ENCODE measurements at regions not wholly inside any gene's neighbourhood (a gene's known extent, or its start where the extent isn't known, plus 50 kb on each side); places are given as distances from the start of the nearest gene placed in this dataset.

DNA sequence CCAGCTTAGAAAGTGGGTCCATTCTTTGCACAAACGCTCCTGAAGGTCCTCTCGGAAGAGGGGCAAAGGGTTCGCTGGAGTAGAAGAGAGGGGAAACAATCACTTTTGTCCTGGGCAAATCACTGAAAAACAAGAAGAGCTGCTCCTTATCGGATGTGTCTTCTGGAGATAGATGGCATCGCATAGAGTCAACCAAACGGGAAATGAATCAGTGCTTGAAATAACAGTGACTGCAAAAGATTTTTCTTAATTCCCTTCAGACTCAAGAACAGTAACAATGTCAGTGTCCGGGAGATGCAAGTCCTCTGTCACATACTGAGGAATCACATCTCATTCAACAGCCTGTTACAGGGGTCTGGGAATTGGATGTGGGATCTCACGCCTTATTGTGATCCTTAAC is 78.8 kb upstream of the PCSK6 start:
- ATAC-seq (ENCODE audit: insufficient read depth, low FRiP score) (no peak), DNase-seq (no peak)
- Histone ChIP-seq H3K9me3 (ENCODE audit: control insufficient read depth in 4 of 4, insufficient read depth in 3 of 4, low read length in 3 of 4) (no peaks in the 10 kb centered on the region), H3K9ac (ENCODE audit: insufficient read depth in 1 of 2, low read length in 2 of 2) (no peak overlapping the region), H3K27me3 (ENCODE audit: control insufficient read depth in 3 of 3, insufficient read depth in 3 of 3, low read length in 2 of 3) (no peaks in the 10 kb centered on the region), H3K36me3 (ENCODE audit: control insufficient read depth in 4 of 4, insufficient read depth in 4 of 4, low read length in 4 of 4) (no peaks in the 10 kb centered on the region), H3K27ac (ENCODE audit: low read depth in 1 of 2, low read length in 1 of 2) (no peak overlapping the region), H3K4me3 (no peak overlapping the region), H3K4me1 (ENCODE audit: control insufficient read depth in 5 of 5, insufficient read depth in 5 of 5, low read length in 5 of 5) (no peaks in the 10 kb centered on the region)
- WGBS, 2 donors: 75 to 84% methylated on average over 8 of the region's 8 CpGs
- TF ChIP-seq CTCF (IDR thresholded peaks at IDR 0.05; ENCODE audit: control extremely low read depth, extremely low read depth): no peak

GRCh38 chr15:101566748-101567488 is 77.4 kb upstream of the PCSK6 start:
- Histone ChIP-seq H3K4me3 (no peak overlapping the region), H3K27ac (ENCODE audit: low read depth in 1 of 2, low read length in 1 of 2) (no peak overlapping the region), H3K9ac (ENCODE audit: insufficient read depth in 1 of 2, low read length in 2 of 2) (no peak overlapping the region), H3K27me3 (ENCODE audit: control insufficient read depth in 3 of 3, insufficient read depth in 3 of 3, low read length in 2 of 3) (no peaks in the 10 kb centered on the region), H3K36me3 (ENCODE audit: control insufficient read depth in 4 of 4, insufficient read depth in 4 of 4, low read length in 4 of 4) (no peaks in the 10 kb centered on the region), H3K4me1 (ENCODE audit: control insufficient read depth in 5 of 5, insufficient read depth in 5 of 5, low read length in 5 of 5) (no peaks in the 10 kb centered on the region), H3K9me3 (ENCODE audit: control insufficient read depth in 4 of 4, insufficient read depth in 3 of 4, low read length in 3 of 4) (no peaks in the 10 kb centered on the region)
- DNase-seq (no peak), ATAC-seq (ENCODE audit: insufficient read depth, low FRiP score) (no peak)
- 78 to 85% methylated on average over 14 of the region's 14 CpGs for WGBS, 2 donors
- TF ChIP-seq CTCF (IDR thresholded peaks at IDR 0.05; ENCODE audit: control extremely low read depth, extremely low read depth): no peak

DNA sequence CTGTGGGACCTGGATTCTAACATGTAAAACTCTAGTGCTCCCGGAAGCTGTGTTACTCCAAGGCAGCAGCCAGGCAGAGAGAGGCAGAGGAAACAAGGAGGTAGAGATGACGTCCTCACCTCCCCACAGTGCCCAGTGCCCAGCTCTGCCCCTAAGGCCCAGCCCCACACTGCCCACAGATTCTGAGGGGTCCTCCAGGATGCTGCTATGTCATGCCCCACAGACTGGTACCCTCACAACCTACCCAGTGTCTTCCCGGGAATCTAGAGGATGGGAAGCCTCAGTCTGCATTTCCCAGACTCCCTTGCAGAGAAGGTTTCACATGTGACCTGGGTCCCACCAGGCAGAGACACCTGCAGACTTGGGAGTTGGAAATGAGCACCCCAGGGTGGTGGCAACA is 75.9 kb upstream of the PCSK6 start:
- ATAC-seq (ENCODE audit: insufficient read depth, low FRiP score): no peak

More for the DNA sequence above, 75.9 kb upstream of the PCSK6 start:
- WGBS, 2 donors: 85 to 91% methylated on average over 3 of the region's 3 CpGs
- TF ChIP-seq CTCF (IDR thresholded peaks at IDR 0.05; ENCODE audit: control extremely low read depth, extremely low read depth): no peak
- DNase-seq: no peak
- H3K9ac ChIP-seq (ENCODE audit: insufficient read depth in 1 of 2, low read length in 2 of 2): no peak overlapping the region
- H3K36me3 ChIP-seq (ENCODE audit: control insufficient read depth in 4 of 4, insufficient read depth in 4 of 4, low read length in 4 of 4): no peaks in the 10 kb centered on the region
- H3K9me3 ChIP-seq (ENCODE audit: control insufficient read depth in 4 of 4, insufficient read depth in 3 of 4, low read length in 3 of 4): no peaks in the 10 kb centered on the region
- no peak overlapping the region for H3K4me3 ChIP-seq
- H3K27ac ChIP-seq (ENCODE audit: low read depth in 1 of 2, low read length in 1 of 2): no peak overlapping the region
- H3K4me1 ChIP-seq (ENCODE audit: control insufficient read depth in 5 of 5, insufficient read depth in 5 of 5, low read length in 5 of 5): peaks cover 0 to 2% (median 0%) of the 10 kb centered on the region in 5 donors
- H3K27me3 ChIP-seq (ENCODE audit: control insufficient read depth in 3 of 3, insufficient read depth in 3 of 3, low read length in 2 of 3): no peaks in the 10 kb centered on the region
